ENCODE measurements at regions not wholly inside any gene's neighbourhood (a gene's known extent, or its start where the extent isn't known, plus 50 kb on each side); places are given as distances from the start of the nearest gene placed in this dataset.

GRCh38 chr4:14532436-14532835 is 469.8 kb upstream of the CPEB2 start:
- no peak overlapping the region for H3K4me3 ChIP-seq
- no peaks in the 10 kb centered on the region for H3K27me3 ChIP-seq
- no peak for DNase-seq
- H3K9me3 ChIP-seq, result no peaks in the 10 kb centered on the region
- intact Hi-C loops (cut with DNase I), result no loop called here
- ATAC-seq, result no peak
- TF ChIP-seq, protein P1, sequence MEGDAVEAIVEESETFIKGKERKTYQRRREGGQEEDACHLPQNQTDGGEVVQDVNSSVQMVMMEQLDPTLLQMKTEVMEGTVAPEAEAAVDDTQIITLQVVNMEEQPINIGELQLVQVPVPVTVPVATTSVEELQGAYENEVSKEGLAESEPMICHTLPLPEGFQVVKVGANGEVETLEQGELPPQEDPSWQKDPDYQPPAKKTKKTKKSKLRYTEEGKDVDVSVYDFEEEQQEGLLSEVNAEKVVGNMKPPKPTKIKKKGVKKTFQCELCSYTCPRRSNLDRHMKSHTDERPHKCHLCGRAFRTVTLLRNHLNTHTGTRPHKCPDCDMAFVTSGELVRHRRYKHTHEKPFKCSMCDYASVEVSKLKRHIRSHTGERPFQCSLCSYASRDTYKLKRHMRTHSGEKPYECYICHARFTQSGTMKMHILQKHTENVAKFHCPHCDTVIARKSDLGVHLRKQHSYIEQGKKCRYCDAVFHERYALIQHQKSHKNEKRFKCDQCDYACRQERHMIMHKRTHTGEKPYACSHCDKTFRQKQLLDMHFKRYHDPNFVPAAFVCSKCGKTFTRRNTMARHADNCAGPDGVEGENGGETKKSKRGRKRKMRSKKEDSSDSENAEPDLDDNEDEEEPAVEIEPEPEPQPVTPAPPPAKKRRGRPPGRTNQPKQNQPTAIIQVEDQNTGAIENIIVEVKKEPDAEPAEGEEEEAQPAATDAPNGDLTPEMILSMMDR (IDR thresholded peaks at IDR 0.05), result no peak
- TF ChIP-seq POLR2A (IDR thresholded peaks at IDR 0.05), result no peak
- H3K4me1 ChIP-seq, result no peaks in the 10 kb centered on the region
- no peaks in the 10 kb centered on the region for H3K36me3 ChIP-seq
- H3K27ac ChIP-seq, result no peak overlapping the region

GRCh38 chr4:14539246-14539645 is 463.0 kb upstream of the CPEB2 start:
- ATAC-seq (no peak), DNase-seq (no peak)
- Histone ChIP-seq H3K27me3 (no peaks in the 10 kb centered on the region), H3K4me1 (no peaks in the 10 kb centered on the region), H3K36me3 (no peaks in the 10 kb centered on the region), H3K27ac (no peak overlapping the region), H3K4me3 (no peak overlapping the region), H3K9me3 (no peaks in the 10 kb centered on the region)
- 80% methylated on average over 1 of the region's 2 CpGs for WGBS (ENCODE audit: insufficient coverage, low coverage, low lambda C conversion rate, missing lambda C conversion rate)
- TF ChIP-seq, protein P1 (IDR thresholded peaks at IDR 0.05), result no peak
- no peak for TF ChIP-seq POLR2A (IDR thresholded peaks at IDR 0.05)
- intact Hi-C loops (cut with DNase I), result no loop called here

- no peak for TF ChIP-seq POLR2A (IDR thresholded peaks at IDR 0.05)
- TF ChIP-seq, protein P1 (IDR thresholded peaks at IDR 0.05), result no peak
- Histone ChIP-seq H3K9me3 (no peaks in the 10 kb centered on the region), H3K27ac (no peak overlapping the region), H3K4me3 (no peak overlapping the region), H3K27me3 (no peaks in the 10 kb centered on the region), H3K36me3 (no peaks in the 10 kb centered on the region), H3K4me1 (no peaks in the 10 kb centered on the region)
- intact Hi-C loops (cut with DNase I), result no loop called here
- no peak for ATAC-seq
- WGBS (ENCODE audit: insufficient coverage, low coverage, low lambda C conversion rate, missing lambda C conversion rate), result 64% methylated on average over 5 of the region's 5 CpGs
- DNase-seq, result no peak
These were observed 457.1 kb upstream of the CPEB2 start for GRCh38 chr4:14545163-14545562.

- Histone ChIP-seq H3K36me3 (no peaks in the 10 kb centered on the region), H3K9me3 (no peaks in the 10 kb centered on the region), H3K4me1 (no peaks in the 10 kb centered on the region), H3K4me3 (no peak overlapping the region), H3K27ac (no peak overlapping the region), H3K27me3 (no peaks in the 10 kb centered on the region)
- ATAC-seq, result no peak
- intact Hi-C loops (cut with DNase I), result no loop called here
- no peak for DNase-seq
- TF ChIP-seq POLR2A (IDR thresholded peaks at IDR 0.05), result no peak
- TF ChIP-seq, protein P1 (IDR thresholded peaks at IDR 0.05), result no peak
- 56% methylated on average over 4 of the region's 4 CpGs for WGBS (ENCODE audit: insufficient coverage, low coverage, low lambda C conversion rate, missing lambda C conversion rate)
These were observed 456.5 kb upstream of the CPEB2 start for GRCh38 chr4:14545807-14546206.

DNA sequence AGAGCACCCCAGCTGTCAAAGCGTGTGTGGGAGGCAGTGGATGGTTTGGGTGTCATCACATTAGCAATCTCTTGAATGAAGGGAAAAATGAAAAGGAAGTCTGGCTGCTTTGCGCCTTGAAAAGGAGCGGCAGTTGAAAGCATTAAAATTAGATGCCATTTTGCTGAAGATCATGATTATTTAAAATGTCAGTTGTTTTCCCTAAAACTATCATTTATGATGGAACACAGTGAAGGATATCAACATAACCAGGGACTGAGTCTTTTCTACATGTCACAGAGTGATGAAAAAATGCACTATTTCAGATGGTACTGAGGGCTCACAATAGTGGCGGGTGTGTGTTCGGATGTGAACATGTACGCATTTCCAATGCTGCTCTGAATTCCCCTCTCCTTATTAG is 450.2 kb upstream of the CPEB2 start:
- intact Hi-C loops (cut with DNase I), result no loop called here
- Histone ChIP-seq H3K27ac (no peak overlapping the region), H3K9me3 (no peaks in the 10 kb centered on the region), H3K27me3 (no peaks in the 10 kb centered on the region), H3K4me3 (no peak overlapping the region), H3K36me3 (no peaks in the 10 kb centered on the region), H3K4me1 (no peaks in the 10 kb centered on the region)
- WGBS (ENCODE audit: insufficient coverage, low coverage, low lambda C conversion rate, missing lambda C conversion rate), result 71% methylated on average over 5 of the region's 6 CpGs
- no peak for TF ChIP-seq POLR2A (IDR thresholded peaks at IDR 0.05)
- TF ChIP-seq, protein P1 (IDR thresholded peaks at IDR 0.05), result no peak
- DNase-seq (no peak), ATAC-seq (no peak)
